Inflammatory macrophage treated with lipopolysaccharide for 4 hours (primary cell): ENCODE measurements at regions not wholly inside any gene's neighbourhood (a gene's known extent, or its start where the extent isn't known, plus 50 kb on each side); places are given as distances from the start of the nearest gene placed in this dataset.

Source experiments
- DNase-seq: peaks from one replicate; pipeline ENCODE4 v3.0.0-alpha.2; 2020

DNA sequence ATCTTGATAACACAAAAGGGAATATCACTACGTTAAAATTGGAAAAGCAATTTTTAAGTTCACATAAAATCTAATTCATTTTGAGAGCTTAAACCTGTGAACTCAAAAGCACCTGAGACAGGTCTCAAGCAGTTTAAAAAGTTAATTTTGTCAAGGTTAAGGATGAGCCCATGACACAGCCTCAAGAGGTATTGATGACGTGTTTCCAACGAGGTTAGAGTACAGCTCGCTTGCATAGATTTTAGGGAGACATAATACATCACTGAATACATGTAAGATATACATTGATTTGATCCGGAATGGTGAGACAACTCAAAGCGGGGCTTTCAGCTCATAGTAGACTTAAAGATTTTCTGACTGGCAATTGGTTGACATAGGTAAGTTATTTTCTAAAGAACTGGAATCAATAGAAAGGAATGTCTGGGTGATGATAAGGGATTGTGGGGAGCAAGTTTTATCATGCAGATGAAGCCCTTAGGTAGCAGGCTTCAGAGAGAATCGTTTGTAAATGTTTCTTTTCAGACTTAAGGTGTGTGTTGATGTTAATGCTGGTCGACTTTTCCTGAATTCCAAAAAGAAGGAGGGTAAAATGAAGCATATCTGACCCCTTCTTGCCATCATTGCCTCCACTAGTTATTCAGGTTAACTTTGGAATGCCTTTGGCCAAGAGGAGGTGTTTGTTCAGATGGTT lies 2890.6 kb downstream of the PCDH9 start:
- no peak for DNase-seq

DNA sequence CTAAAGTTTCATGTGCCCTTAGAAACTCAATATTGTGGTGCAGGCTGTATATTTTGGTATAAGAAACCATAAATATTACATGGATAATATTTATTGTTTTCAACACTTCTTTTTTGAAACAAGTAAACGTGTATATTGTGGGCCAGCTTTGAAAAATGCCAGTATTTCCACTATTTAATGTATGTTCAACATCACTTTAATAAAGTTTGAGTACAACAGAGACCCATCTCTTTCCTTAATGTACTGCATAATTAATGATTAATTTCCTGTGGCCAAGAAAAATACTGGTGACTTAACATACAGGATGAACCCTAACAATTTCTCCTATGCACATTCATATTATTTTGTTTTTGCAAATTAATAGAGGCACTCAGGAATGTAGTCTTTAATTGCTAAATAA lies 2891.5 kb downstream of the PCDH9 start:
- DNase-seq, result no peak

DNA sequence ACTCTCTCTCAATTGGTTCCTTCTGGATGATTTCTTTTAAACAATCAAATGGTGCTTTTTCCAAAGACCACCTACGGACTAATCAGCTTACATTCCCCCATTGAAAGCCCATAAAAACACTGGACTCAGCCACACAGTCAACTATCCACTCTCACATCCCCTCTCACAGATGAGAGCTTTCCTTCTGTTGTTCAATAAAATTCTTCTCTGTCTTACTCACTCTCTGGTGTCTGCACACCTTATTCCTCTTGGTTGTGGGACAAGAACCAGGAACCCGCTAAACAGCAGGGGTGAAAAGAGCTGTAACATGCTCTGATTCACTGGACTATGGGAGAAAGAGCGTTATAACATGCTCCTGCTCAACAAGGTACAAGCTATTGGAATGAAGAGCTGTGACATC lies 2896.2 kb downstream of the PCDH9 start:
- no peak for DNase-seq

DNA sequence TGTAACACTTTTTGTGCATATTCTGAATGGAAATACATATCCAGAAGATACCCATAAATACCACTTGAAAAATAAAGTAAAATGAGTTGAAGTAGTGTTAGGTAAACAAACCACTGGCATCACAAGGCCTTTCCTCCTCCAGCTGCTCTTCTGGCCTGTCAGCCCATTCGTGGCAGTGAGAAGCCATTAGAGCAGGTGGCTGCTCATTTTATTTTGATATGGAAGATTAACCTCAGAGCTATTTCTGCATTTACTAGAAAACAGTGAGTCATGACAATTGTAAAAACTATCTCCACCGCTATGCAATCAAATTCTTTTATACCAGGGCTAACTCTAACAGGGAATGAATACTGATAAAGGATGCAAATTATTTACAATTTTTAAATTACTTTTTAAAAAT lies 2898.1 kb downstream of the PCDH9 start:
- no peak for DNase-seq

DNA sequence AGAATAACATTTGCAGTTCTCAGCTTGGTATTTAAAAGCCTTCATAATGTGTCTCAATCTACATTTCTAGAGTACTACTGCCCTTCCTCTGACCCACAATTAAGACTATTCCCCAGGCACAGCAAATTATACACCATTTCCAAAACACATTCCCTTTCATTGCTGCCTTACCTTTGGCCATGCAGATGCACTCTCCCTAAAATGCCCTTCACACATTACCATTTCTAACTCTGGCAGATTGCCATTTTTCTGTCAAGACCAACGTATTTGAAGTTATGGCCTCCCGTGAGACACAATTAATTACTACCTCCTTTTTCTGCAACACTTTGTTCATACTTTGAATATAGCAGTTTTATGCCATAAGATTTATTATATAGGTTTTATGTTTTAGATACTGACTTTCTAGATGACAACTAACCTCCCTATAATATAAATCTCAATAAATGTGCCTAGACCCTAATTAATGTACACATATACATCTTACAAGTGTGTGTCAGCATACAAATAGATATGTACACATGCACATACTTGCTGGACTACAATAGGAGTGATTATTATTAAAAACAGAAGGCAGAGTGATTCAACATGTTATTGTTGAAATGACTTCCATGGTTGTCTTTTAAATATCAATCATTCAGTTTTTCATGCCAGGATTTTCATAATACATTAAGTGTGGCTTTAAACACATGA lies 2902.5 kb downstream of the PCDH9 start:
- no peak for DNase-seq

DNA sequence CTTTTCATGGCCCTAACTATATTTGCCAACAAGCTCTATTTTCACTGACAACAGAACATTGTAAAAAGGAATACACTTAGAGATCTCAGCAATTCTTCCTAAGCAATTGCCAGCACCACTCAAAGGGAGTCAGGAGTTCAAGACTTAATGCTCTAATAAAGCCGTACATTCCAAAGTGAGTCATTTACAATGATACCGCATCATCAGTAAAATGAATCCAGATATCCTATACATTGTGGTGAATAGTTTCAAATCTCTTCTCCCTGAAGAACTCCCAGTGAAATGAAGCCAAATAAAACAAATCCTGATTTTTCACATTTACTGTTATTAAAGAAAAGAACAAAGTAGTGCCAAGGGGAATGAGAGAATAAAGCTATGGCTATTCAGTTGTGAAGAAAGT lies 2898.7 kb upstream of the PCDH20 start:
- DNase-seq, result no peak

DNA sequence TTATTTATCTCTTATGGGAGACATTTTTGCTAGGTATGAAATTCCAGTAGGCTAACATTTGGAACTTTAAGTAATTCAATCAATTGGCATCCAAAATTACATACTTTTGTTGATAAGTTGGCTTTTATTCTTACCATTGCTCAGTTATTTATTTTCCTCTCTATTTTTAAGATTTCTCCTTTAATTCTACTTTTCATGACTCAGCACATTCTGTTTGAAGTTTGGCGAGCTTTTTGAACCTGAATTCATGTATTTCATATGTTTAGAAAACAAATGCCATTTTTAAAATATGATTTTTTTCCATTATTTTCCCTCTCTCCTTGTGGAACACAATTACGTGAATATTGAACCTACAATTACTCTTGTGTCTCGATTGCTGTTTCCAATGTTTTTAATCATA lies 2896.3 kb upstream of the PCDH20 start:
- DNase-seq, result no peak

DNA sequence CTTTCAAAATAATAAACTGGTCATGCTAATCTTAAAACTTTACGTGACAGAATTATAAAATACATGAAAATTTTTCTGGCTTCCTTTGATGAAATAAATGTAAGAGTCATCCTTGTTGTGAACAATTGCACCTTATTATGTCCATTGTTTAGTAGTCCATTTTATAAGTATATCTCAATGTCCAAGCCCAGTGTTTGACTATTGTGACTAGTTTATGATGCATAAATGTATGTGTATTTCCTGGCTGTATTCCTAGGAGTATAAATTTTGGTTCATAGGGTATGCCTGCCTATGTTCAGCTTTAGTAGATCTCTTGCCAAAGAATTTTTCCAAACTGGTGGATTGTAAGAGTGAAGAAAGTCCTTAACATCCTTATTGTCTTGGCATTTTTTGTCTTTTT lies 2895.5 kb upstream of the PCDH20 start:
- DNase-seq, result no peak

- DNase-seq, result no peak
Observed at GRCh38 chr13:64305246-64305645, 2889.6 kb upstream of the PCDH20 start.

DNA sequence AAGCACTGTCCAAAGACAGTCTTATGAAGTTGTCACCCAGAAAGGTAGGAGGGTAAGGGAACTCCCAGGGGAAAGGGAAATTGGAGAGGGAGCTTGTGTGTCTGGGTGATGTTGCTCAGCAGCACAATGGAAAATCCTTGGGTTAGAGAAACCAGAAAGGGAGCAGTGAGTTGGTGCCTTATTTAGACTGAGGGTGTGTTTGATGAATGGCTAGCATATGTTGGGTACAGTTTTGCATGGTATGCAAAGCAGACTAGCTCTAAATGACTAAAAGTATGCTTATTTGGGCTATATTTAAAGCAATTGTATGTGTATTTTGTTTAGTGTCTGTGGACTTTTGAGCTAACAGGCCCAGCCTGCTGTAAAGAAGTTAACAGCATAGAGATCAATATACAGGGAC lies 2884.6 kb upstream of the PCDH20 start:
- no peak for DNase-seq

DNA sequence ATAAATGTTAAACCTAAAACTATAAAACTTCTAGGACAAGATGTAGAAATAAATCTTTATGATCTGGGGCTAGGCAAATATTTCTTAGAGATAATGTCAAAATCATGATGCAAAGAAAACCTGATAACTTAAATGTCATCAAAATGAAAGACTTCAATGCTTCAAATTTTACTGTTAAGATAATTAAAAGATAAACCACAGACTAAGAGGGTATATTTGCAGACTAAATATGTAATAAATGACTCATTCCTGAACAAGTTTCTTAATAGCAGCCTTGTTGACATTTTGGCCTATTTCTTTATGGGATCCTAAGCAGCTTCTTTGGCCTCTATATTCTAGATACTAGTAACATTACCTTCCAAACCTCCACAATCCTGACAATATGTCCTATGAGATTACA lies 2878.3 kb upstream of the PCDH20 start:
- DNase-seq, result no peak

DNA sequence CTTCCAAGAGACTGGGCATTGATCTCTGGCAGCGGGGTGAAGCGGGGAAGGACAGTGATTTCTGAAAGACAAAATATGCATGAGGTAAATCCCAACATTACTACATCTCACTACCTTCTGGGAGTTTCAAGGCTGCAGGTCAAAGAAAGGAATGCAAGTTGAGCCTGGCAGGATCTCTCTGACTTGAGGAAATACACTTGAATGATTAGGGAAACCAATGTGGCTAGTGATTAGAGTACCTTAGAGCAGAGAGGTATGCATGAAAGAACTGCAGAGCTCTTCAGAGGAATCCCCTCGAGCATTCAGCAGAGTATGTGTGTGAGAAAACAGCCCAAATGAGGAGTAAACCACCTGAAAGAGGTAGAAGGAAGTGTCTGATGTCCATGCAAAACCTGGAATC lies 2874.1 kb upstream of the PCDH20 start:
- DNase-seq, result no peak

DNA sequence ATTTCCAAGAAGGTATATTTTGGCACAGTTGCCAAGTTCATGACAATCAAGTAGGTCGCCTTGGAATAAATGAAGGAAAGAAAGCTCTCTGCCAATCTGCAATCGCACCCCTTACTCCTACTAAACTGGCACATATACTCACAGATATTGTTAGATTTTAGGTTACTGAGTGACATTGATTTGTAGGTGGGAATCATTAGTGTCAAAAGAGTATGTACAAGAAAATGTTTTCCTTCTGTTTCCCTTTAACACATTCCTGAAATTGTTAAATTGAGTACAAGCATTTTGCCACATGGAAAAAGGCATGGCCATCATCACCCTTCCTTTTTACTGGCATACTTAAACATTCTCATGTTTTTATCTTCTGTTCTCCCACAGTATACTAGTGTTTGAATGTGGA lies 2868.3 kb upstream of the PCDH20 start:
- no peak for DNase-seq

DNA sequence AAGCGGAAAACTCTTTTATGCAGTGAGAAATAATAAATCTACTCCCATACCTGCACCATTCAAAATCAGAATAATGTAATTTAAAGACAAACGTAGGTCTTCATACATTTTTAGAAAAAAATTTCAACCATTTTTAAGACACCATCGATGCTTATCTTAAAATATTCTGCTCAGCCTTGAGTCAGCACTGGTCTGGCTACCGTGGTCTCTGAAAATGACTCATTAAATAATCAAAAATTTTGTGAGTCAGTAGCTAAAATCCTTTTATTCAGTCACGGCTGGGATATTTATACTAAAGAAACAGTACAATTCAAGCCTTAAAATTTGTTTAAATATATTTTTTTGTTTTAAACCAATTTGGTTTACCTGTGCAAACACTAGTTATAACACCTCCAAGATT lies 2862.8 kb upstream of the PCDH20 start:
- no peak for DNase-seq

- DNase-seq, result no peak
Observed at GRCh38 chr13:64277097-64277496, 2861.4 kb upstream of the PCDH20 start.

GRCh38 chr13:64276232-64276631 lies 2860.6 kb upstream of the PCDH20 start:
- no peak for DNase-seq

- DNase-seq, result no peak
Observed at GRCh38 chr13:64274481-64275217, 2859.0 kb upstream of the PCDH20 start.

GRCh38 chr13:64273780-64274179 lies 2858.1 kb upstream of the PCDH20 start:
- no peak for DNase-seq

GRCh38 chr13:64272681-64273080 lies 2857.0 kb upstream of the PCDH20 start:
- no peak for DNase-seq

DNA sequence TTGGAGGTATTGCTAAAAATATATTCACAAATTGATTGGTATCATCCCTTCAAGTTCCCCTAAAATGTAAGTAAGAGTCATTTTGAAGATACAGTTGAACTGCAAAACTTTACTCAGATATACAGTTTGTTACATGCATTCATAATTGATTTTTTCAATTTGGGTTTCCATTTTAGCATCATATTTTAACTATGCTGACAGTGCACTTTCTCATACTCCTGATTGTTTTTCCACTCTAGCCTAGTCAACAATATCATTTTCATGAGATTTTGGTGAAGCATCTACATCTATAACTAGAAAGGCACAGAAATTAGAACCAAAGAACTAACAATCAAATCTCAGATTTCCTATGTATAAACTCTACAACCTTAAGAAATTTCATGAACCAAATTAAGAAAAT lies 2850.4 kb upstream of the PCDH20 start:
- no peak for DNase-seq

- no peak for DNase-seq
Observed at GRCh38 chr13:64263285-64263684, 2847.6 kb upstream of the PCDH20 start.

GRCh38 chr13:64256751-64257150 lies 2841.1 kb upstream of the PCDH20 start:
- no peak for DNase-seq

GRCh38 chr13:64255988-64256387 lies 2840.3 kb upstream of the PCDH20 start:
- no peak for DNase-seq

- no peak for DNase-seq
Observed at GRCh38 chr13:64248371-64249065, 2832.9 kb upstream of the PCDH20 start.
